ENCODE measurements at regions not wholly inside any gene's neighbourhood (a gene's known extent, or its start where the extent isn't known, plus 50 kb on each side); places are given as distances from the start of the nearest gene placed in this dataset.

- Histone ChIP-seq H3K27me3 (no peaks in the 10 kb centered on the region), H3K4me1 (ENCODE audit: control insufficient read depth in 1 of 2, insufficient read depth in 1 of 2, low read depth in 1 of 2, low read length in 1 of 2) (no peaks in the 10 kb centered on the region), H3K27ac (no peak overlapping the region), H3K36me3 (no peaks in the 10 kb centered on the region), H3K9me3 (no peaks in the 10 kb centered on the region), H3K4me3 (ENCODE audit: low read depth in 1 of 2, low read length in 1 of 2) (no peak overlapping the region)
- TF ChIP-seq CTCF (IDR thresholded peaks at IDR 0.05) = no peak
Observed at GRCh38 chr2:128686497-128686859, 367.8 kb upstream of the HS6ST1 start.

GRCh38 chr2:128686881-128687555, 368.4 kb upstream of the HS6ST1 start:
- no peak for TF ChIP-seq CTCF (IDR thresholded peaks at IDR 0.05)
- no peaks in the 10 kb centered on the region for H3K36me3 ChIP-seq
- H3K4me3 ChIP-seq (ENCODE audit: low read depth in 1 of 2, low read length in 1 of 2) = no peak overlapping the region
- H3K9me3 ChIP-seq = no peaks in the 10 kb centered on the region
- H3K4me1 ChIP-seq (ENCODE audit: control insufficient read depth in 1 of 2, insufficient read depth in 1 of 2, low read depth in 1 of 2, low read length in 1 of 2) = no peaks in the 10 kb centered on the region
- H3K27me3 ChIP-seq = no peaks in the 10 kb centered on the region
- no peak overlapping the region for H3K27ac ChIP-seq

DNA sequence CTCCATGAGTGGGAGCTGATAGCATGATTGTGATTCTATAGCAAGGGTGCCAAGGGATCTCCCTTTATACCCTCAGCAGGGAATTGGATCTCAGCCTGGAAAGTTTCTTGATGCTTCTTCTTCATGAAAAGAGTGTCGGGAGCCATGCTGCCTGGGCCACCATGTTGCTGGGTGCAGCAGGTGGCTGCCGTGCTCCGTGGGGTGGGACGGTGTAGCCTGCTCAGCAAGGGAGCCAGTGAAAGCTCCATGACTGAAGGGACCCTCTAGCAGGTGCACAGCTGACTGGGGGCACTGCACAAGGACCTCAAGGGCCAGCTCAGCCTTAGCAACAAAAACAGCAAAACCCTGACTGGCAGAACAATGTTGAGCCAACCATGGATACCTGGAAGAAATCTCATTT, 368.9 kb upstream of the HS6ST1 start:
- no peaks in the 10 kb centered on the region for H3K9me3 ChIP-seq
- no peaks in the 10 kb centered on the region for H3K36me3 ChIP-seq
- H3K4me3 ChIP-seq (ENCODE audit: low read depth in 1 of 2, low read length in 1 of 2) = no peak overlapping the region
- H3K27me3 ChIP-seq = no peaks in the 10 kb centered on the region
- no peak for TF ChIP-seq CTCF (IDR thresholded peaks at IDR 0.05)
- H3K27ac ChIP-seq = no peak overlapping the region
- H3K4me1 ChIP-seq (ENCODE audit: control insufficient read depth in 1 of 2, insufficient read depth in 1 of 2, low read depth in 1 of 2, low read length in 1 of 2) = no peaks in the 10 kb centered on the region

GRCh38 chr2:128689971-128690370, 371.3 kb upstream of the HS6ST1 start:
- Histone ChIP-seq H3K27me3 (no peaks in the 10 kb centered on the region), H3K36me3 (no peaks in the 10 kb centered on the region), H3K4me3 (ENCODE audit: low read depth in 1 of 2, low read length in 1 of 2) (no peak overlapping the region), H3K27ac (no peak overlapping the region), H3K9me3 (no peaks in the 10 kb centered on the region), H3K4me1 (ENCODE audit: control insufficient read depth in 1 of 2, insufficient read depth in 1 of 2, low read depth in 1 of 2, low read length in 1 of 2) (no peaks in the 10 kb centered on the region)
- TF ChIP-seq CTCF (IDR thresholded peaks at IDR 0.05) = no peak

- Histone ChIP-seq H3K36me3 (no peaks in the 10 kb centered on the region), H3K27ac (no peak overlapping the region), H3K9me3 (no peaks in the 10 kb centered on the region), H3K4me3 (ENCODE audit: low read depth in 1 of 2, low read length in 1 of 2) (no peak overlapping the region), H3K27me3 (no peaks in the 10 kb centered on the region), H3K4me1 (ENCODE audit: control insufficient read depth in 1 of 2, insufficient read depth in 1 of 2, low read depth in 1 of 2, low read length in 1 of 2) (no peaks in the 10 kb centered on the region)
- TF ChIP-seq CTCF (IDR thresholded peaks at IDR 0.05) = no peak
Observed at GRCh38 chr2:128690431-128690830, 371.8 kb upstream of the HS6ST1 start.

DNA sequence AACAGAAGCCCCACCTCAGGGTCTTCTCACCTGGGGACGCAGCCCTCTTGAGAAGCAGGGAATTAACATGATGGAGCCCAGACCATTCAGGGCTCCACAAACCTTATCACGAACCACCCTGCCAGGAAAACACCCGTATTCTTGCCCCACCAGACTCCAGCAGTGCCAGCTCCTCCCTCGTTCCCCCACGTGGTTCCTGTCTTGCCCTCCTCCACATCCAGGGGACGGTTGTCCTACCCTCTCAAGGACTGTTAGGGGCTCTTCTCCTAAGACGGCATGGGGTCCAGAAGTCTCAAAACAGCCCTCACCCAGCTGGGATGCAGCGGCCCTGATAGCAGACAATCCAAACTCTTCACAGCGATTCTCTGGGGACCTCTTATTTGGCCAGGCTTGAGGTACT, 372.2 kb upstream of the HS6ST1 start:
- Histone ChIP-seq H3K4me1 (ENCODE audit: control insufficient read depth in 1 of 2, insufficient read depth in 1 of 2, low read depth in 1 of 2, low read length in 1 of 2) (no peaks in the 10 kb centered on the region), H3K27me3 (no peaks in the 10 kb centered on the region), H3K4me3 (ENCODE audit: low read depth in 1 of 2, low read length in 1 of 2) (no peak overlapping the region), H3K36me3 (no peaks in the 10 kb centered on the region), H3K9me3 (no peaks in the 10 kb centered on the region), H3K27ac (no peak overlapping the region)
- TF ChIP-seq CTCF (IDR thresholded peaks at IDR 0.05) = no peak
